A673 (cell line): ENCODE measurements at regions not wholly inside any gene's neighbourhood (a gene's known extent, or its start where the extent isn't known, plus 50 kb on each side); places are given as distances from the start of the nearest gene placed in this dataset.

Source experiments
- BruUV-seq: library from RNA; stranded (reverse); fragments of 400-500 nt; replicated peaks from 2 replicates; lab custom pipeline; 2021; lab: Mats Ljungman, UMichigan
- CTCF ChIA-PET: fragments of 300-600 bp; sonication (Branson Sonifier 250); formaldehyde crosslinking; loops from one replicate; lab custom pipeline; 2022; ENCODE audit warnings: antibody characterized with exemption; lab: Charles Lee
- POLR2A ChIA-PET: fragments of 300-600 bp; sonication (Branson Sonifier 250); formaldehyde crosslinking; loops from one replicate; lab custom pipeline; 2022; ENCODE audit warnings: antibody characterized with exemption; ENCODE audit not compliant: low non-redundant PET; lab: Charles Lee
- DNase-seq: peaks from one replicate; pipeline ENCODE4 v3.0.0-alpha.2; 2015; ENCODE audit warnings: low spot score
- H3K27ac ChIP-seq: fragments of 200-600 bp; sonication (generic); 2 replicates; pipeline ENCODE4 v1.5.1; 2016; ENCODE audit warnings: mixed run types, low read depth, mild to moderate bottlenecking, mixed read lengths, antibody characterized with exemption, low read length; ENCODE audit not compliant: poor library complexity, severe bottlenecking
- H3K27me3 ChIP-seq: fragments of 200-600 bp; sonication (generic); replicated peaks from 2 replicates; pipeline ENCODE4 v1.6.1; 2017; ENCODE audit warnings: mixed run types, low read depth, mild to moderate bottlenecking, mixed read lengths, antibody characterized with exemption, low read length; ENCODE audit not compliant: insufficient read depth, poor library complexity
- H3K36me3 ChIP-seq: fragments of 200-600 bp; sonication (generic); 2 replicates; pipeline ENCODE4 v1.6.1; 2016; ENCODE audit warnings: mixed run types, mild to moderate bottlenecking, mixed read lengths, antibody characterized with exemption, low read length; ENCODE audit not compliant: insufficient read depth, poor library complexity, severe bottlenecking
- H3K4me1 ChIP-seq: fragments of 200-600 bp; sonication (generic); 2 replicates; pipeline ENCODE4 v1.6.1; 2017; ENCODE audit warnings: mixed run types, mild to moderate bottlenecking, mixed read lengths, antibody characterized with exemption, low read length; ENCODE audit not compliant: insufficient read depth, poor library complexity, severe bottlenecking
- H3K4me3 ChIP-seq: fragments of 200-600 bp; sonication (generic); 2 replicates; pipeline ENCODE4 v1.5.1; 2016; ENCODE audit warnings: low read depth, mixed run types, mild to moderate bottlenecking, mixed read lengths, low read length; ENCODE audit not compliant: poor library complexity, severe bottlenecking
- H3K9me3 ChIP-seq: fragments of 200-600 bp; sonication (generic); 2 replicates; pipeline ENCODE4 v1.6.1; 2016; ENCODE audit warnings: mixed run types, low read depth, mild to moderate bottlenecking, mixed read lengths, antibody characterized with exemption, low read length; ENCODE audit not compliant: poor library complexity, severe bottlenecking
- CTCF ChIP-seq: fragments of 300-800, 200-600 bp; sonication (generic); conservative IDR thresholded peaks from 2 replicates; pipeline ENCODE4 v1.5.1; 2017; ENCODE audit warnings: low read depth, mild to moderate bottlenecking, antibody characterized with exemption, low read length, moderate library complexity, mixed read lengths
- EZH2 ChIP-seq: fragments of 200-600 bp; sonication (generic); IDR thresholded peaks from 2 replicates; pipeline ENCODE4 v1.6.1; 2017; ENCODE audit warnings: borderline replicate concordance, low read depth, mild to moderate bottlenecking, mixed read lengths, antibody characterized with exemption, low read length; ENCODE audit not compliant: poor library complexity, severe bottlenecking
- intact Hi-C: fragments of 100-400 bp; cut with micrococcal nuclease; formaldehyde crosslinking; loops from one replicate; pipeline ENCODE4 v1.10.0; 2022; ENCODE audit not compliant: unreplicated experiment

GRCh38 chr4:27098034-27098433, 237.4 kb downstream of the STIM2 start:
- Histone ChIP-seq H3K4me1 (no peaks in the 10 kb centered on the region), H3K9me3 (no peaks in the 10 kb centered on the region), H3K27me3 (no peaks in the 10 kb centered on the region), H3K27ac (no peak overlapping the region), H3K36me3 (no peaks in the 10 kb centered on the region), H3K4me3 (no peak overlapping the region)
- no peak for DNase-seq
- ChIA-PET CTCF (no interaction called here), POLR2A (no interaction called here)
- BruUV-seq = no TSS peak
- no peak for TF ChIP-seq CTCF
- no peak for TF ChIP-seq EZH2
- intact Hi-C loops = no loop called here

GRCh38 chr4:27100713-27101112, 240.1 kb downstream of the STIM2 start:
- H3K27ac ChIP-seq = no peak overlapping the region
- intact Hi-C loops = no loop called here
- H3K4me3 ChIP-seq = no peak overlapping the region
- POLR2A ChIA-PET = no interaction called here
- no TSS peak for BruUV-seq
- no peak for DNase-seq
- no peaks in the 10 kb centered on the region for H3K36me3 ChIP-seq
- no peaks in the 10 kb centered on the region for H3K9me3 ChIP-seq
- H3K4me1 ChIP-seq = no peaks in the 10 kb centered on the region
- CTCF ChIA-PET = no interaction called here
- TF ChIP-seq CTCF (no peak), EZH2 (no peak)
- H3K27me3 ChIP-seq = no peaks in the 10 kb centered on the region

GRCh38 chr4:27101126-27101525, 240.5 kb downstream of the STIM2 start:
- ChIA-PET POLR2A (no interaction called here), CTCF (no interaction called here)
- TF ChIP-seq CTCF (no peak), EZH2 (no peak)
- BruUV-seq = no TSS peak
- no peak for DNase-seq
- Histone ChIP-seq H3K4me3 (no peak overlapping the region), H3K4me1 (no peaks in the 10 kb centered on the region), H3K27me3 (no peaks in the 10 kb centered on the region), H3K36me3 (no peaks in the 10 kb centered on the region), H3K27ac (no peak overlapping the region), H3K9me3 (no peaks in the 10 kb centered on the region)
- intact Hi-C loops = no loop called here

GRCh38 chr4:27101561-27101960, 240.9 kb downstream of the STIM2 start:
- TF ChIP-seq EZH2 = no peak
- TF ChIP-seq CTCF = no peak
- CTCF ChIA-PET = no interaction called here
- BruUV-seq = no TSS peak
- DNase-seq = no peak
- Histone ChIP-seq H3K4me3 (no peak overlapping the region), H3K9me3 (no peaks in the 10 kb centered on the region), H3K27ac (no peak overlapping the region), H3K36me3 (no peaks in the 10 kb centered on the region), H3K4me1 (no peaks in the 10 kb centered on the region), H3K27me3 (no peaks in the 10 kb centered on the region)
- intact Hi-C loops = no loop called here
- POLR2A ChIA-PET = no interaction called here
